PFSK-1 (cell line): ENCODE measurements at regions not wholly inside any gene's neighbourhood (a gene's known extent, or its start where the extent isn't known, plus 50 kb on each side); places are given as distances from the start of the nearest gene placed in this dataset.

Source experiments
- FOXP2 ChIP-seq: optimal IDR thresholded peaks from 2 replicates; pipeline ENCODE3; 2011; ENCODE audit warnings: borderline replicate concordance, control low read depth, inconsistent platforms; ENCODE audit not compliant: insufficient read depth; ENCODE audit errors: extremely low read length, extremely low read depth
- POLR2AphosphoS5 ChIP-seq: IDR thresholded peaks from 2 replicates; pipeline ENCODE4 v1.6.1; 2012; ENCODE audit warnings: low read depth, mild to moderate bottlenecking, control low read depth, low read length, moderate library complexity
- SIN3A ChIP-seq: IDR thresholded peaks from 2 replicates; pipeline ENCODE4 v1.6.1; 2012; ENCODE audit warnings: mild to moderate bottlenecking, low read length, moderate library complexity, borderline replicate concordance; ENCODE audit not compliant: insufficient read depth

DNA sequence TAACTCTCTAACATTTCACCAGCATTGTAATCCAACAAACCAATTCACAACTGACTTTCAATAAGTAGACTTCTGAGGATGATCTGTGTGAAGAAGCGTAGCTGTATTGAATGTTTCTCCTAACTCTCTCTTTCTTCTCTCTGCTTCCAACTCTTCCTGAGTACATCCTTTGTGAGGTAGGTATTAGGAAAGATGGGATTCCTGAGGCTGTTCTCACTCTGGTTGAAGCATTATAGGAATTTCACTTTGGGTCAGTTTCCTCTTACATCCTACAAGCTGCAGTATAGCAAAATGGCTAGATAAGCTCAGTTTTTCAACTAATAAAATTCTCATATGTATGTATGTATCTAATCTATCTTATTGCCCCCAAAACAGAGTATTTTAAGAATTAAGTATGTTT is 702.8 kb downstream of the CETN3 start:
- no peak for TF ChIP-seq FOXP2
- TF ChIP-seq SIN3A: no peak
- no peak for TF ChIP-seq POLR2AphosphoS5
